ENCODE measurements at regions not wholly inside any gene's neighbourhood (a gene's known extent, or its start where the extent isn't known, plus 50 kb on each side); places are given as distances from the start of the nearest gene placed in this dataset.

- DNase-seq (ENCODE audit: low read depth, low spot score) = no peak
These were observed 61.3 kb upstream of the BICC1 start for GRCh38 chr10:58451193-58451889.

- DNase-seq (ENCODE audit: low read depth, low spot score) = no peak
These were observed 59.6 kb upstream of the BICC1 start for GRCh38 chr10:58453105-58453504.

- DNase-seq (ENCODE audit: low read depth, low spot score) = no peak
These were observed 56.5 kb upstream of the BICC1 start for GRCh38 chr10:58456179-58456578.

- peak; percentile 46 for DNase-seq (ENCODE audit: low read depth, low spot score)
These were observed 54.7 kb upstream of the BICC1 start for GRCh38 chr10:58457761-58458616.

GRCh38 chr10:58459069-58459468, 53.6 kb upstream of the BICC1 start:
- DNase-seq (ENCODE audit: low read depth, low spot score) = no peak

GRCh38 chr10:58460157-58460556, 52.5 kb upstream of the BICC1 start:
- no peak for DNase-seq (ENCODE audit: low read depth, low spot score)

GRCh38 chr10:58462863-58463507, 49.7 kb upstream of the BICC1 start:
- DNase-seq (ENCODE audit: low read depth, low spot score) = no peak
